ENCODE measurements at regions not wholly inside any gene's neighbourhood (a gene's known extent, or its start where the extent isn't known, plus 50 kb on each side); places are given as distances from the start of the nearest gene placed in this dataset.

GRCh38 chr10:52908478-52908877, 135.9 kb upstream of the MBL2 start:
- Mint-ChIP-seq H3K27ac (ENCODE audit: low read depth, unreplicated experiment) (no peak overlapping the region), H3K9me3 (ENCODE audit: unreplicated experiment) (no peaks in the 10 kb centered on the region)
- POLR2A ChIA-PET: interaction anchor here (0.6 kb wide), 1 partner anchor 51 kb away, joined by 3 read pairs; no protein-coding TSS in a partner anchor

DNA sequence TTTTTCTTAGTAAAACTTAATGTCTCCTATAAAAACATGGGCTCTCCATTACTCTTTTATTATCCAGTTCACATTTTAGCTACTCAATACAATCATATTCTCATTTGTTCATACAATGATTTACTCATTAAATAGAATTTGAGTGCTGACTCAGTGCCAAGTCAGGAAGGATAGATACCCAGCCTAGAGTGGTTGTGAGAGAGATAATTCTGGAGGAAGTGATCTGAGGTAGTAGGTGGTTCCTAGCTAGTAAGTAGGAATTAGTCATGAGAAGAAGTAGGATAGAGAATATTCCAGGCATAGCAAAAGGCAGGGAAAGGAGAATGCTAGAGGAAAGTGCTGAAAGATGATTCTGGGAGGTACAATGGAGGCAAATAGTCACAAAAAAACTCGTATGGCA, 133.5 kb upstream of the MBL2 start:
- no peak overlapping the region for H3K27ac Mint-ChIP-seq (ENCODE audit: low read depth, unreplicated experiment)
- BruUV-seq (replicated peaks): no TSS peak
- CTCF ChIA-PET: interaction anchor here (0.6 to 1.3 kb wide), 4 partner anchors 18 to 304 kb away, joined by 3 to 5 read pairs (median 4); no protein-coding TSS in a partner anchor

More at GRCh38 chr10:52908478-52908877, 135.9 kb upstream of the MBL2 start:
- TF ChIP-seq CTCF (IDR thresholded peaks at IDR 0.05; ENCODE audit: unreplicated experiment): no peak
- no peak for DNase-seq (ENCODE audit: unreplicated experiment)
- CTCF ChIA-PET: interaction anchor here (0.6 to 1.0 kb wide), 2 partner anchors 24 to 301 kb away, joined by 3 to 4 read pairs; no protein-coding TSS in a partner anchor
- no TSS peak for BruUV-seq (replicated peaks)
- intact Hi-C loops (cut with micrococcal nuclease): no loop called here
- Mint-ChIP-seq H3K4me1 (ENCODE audit: insufficient read depth, unreplicated experiment) (peaks cover 3% of the 10 kb centered on the region), H3K4me3 (ENCODE audit: unreplicated experiment) (no peak overlapping the region), H3K36me3 (ENCODE audit: insufficient read depth, unreplicated experiment) (no peaks in the 10 kb centered on the region), H3K27me3 (ENCODE audit: insufficient read depth, unreplicated experiment) (no peaks in the 10 kb centered on the region)

GRCh38 chr10:52903397-52903938, 130.9 kb upstream of the MBL2 start:
- no TSS peak for BruUV-seq (replicated peaks)
- ChIA-PET CTCF (no interaction called here), POLR2A (no interaction called here)
- H3K4me1 Mint-ChIP-seq (ENCODE audit: insufficient read depth, unreplicated experiment): peaks cover 3% of the 10 kb centered on the region
- H3K27ac Mint-ChIP-seq (ENCODE audit: low read depth, unreplicated experiment): no peak overlapping the region
- H3K4me3 Mint-ChIP-seq (ENCODE audit: unreplicated experiment): no peak overlapping the region
- no peak for DNase-seq (ENCODE audit: unreplicated experiment)
- intact Hi-C loops (cut with micrococcal nuclease): no loop called here
- H3K27me3 Mint-ChIP-seq (ENCODE audit: insufficient read depth, unreplicated experiment): no peaks in the 10 kb centered on the region
- no peaks in the 10 kb centered on the region for H3K36me3 Mint-ChIP-seq (ENCODE audit: insufficient read depth, unreplicated experiment)
- no peak for TF ChIP-seq CTCF (IDR thresholded peaks at IDR 0.05; ENCODE audit: unreplicated experiment)
- no peaks in the 10 kb centered on the region for H3K9me3 Mint-ChIP-seq (ENCODE audit: unreplicated experiment)

More for the DNA sequence above, 133.5 kb upstream of the MBL2 start:
- intact Hi-C loops (cut with micrococcal nuclease): no loop called here
- no peak overlapping the region for H3K4me3 Mint-ChIP-seq (ENCODE audit: unreplicated experiment)
- POLR2A ChIA-PET: no interaction called here
- no peak for TF ChIP-seq CTCF (IDR thresholded peaks at IDR 0.05; ENCODE audit: unreplicated experiment)
- no peaks in the 10 kb centered on the region for H3K27me3 Mint-ChIP-seq (ENCODE audit: insufficient read depth, unreplicated experiment)
- no peak for DNase-seq (ENCODE audit: unreplicated experiment)
- peaks cover 3% of the 10 kb centered on the region for H3K4me1 Mint-ChIP-seq (ENCODE audit: insufficient read depth, unreplicated experiment)
- no peaks in the 10 kb centered on the region for H3K36me3 Mint-ChIP-seq (ENCODE audit: insufficient read depth, unreplicated experiment)
- no peaks in the 10 kb centered on the region for H3K9me3 Mint-ChIP-seq (ENCODE audit: unreplicated experiment)

DNA sequence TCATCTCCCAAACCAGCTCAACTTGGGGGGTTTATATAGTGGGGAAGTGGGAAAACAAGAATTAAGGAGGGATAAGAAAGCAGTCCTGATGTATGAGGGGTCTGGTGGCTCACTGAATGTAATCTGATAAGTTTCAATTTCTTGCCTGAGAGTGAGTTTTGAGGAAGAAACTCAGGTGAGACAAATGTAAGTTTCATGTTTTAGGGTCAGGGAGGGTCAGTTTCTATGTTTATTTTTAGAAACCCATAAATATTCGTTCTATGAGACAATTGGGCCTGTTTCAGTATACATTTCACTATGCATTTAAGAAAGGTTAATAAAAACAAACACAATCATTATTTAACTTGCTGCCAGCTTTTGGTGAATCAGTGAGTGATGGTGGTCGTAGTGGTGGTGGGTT, 128.0 kb upstream of the MBL2 start:
- POLR2A ChIA-PET: no interaction called here
- H3K4me3 Mint-ChIP-seq (ENCODE audit: unreplicated experiment): no peak overlapping the region
- H3K27me3 Mint-ChIP-seq (ENCODE audit: insufficient read depth, unreplicated experiment): no peaks in the 10 kb centered on the region

More for the DNA sequence above, 128.0 kb upstream of the MBL2 start:
- no peak for DNase-seq (ENCODE audit: unreplicated experiment)
- no peaks in the 10 kb centered on the region for H3K36me3 Mint-ChIP-seq (ENCODE audit: insufficient read depth, unreplicated experiment)
- no peak for TF ChIP-seq CTCF (IDR thresholded peaks at IDR 0.05; ENCODE audit: unreplicated experiment)
- CTCF ChIA-PET: no interaction called here
- no peak overlapping the region for H3K27ac Mint-ChIP-seq (ENCODE audit: low read depth, unreplicated experiment)
- no peaks in the 10 kb centered on the region for H3K9me3 Mint-ChIP-seq (ENCODE audit: unreplicated experiment)
- H3K4me1 Mint-ChIP-seq (ENCODE audit: insufficient read depth, unreplicated experiment): no peaks in the 10 kb centered on the region
- intact Hi-C loops (cut with micrococcal nuclease): no loop called here
- BruUV-seq (replicated peaks): no TSS peak
